ENCODE measurements at regions not wholly inside any gene's neighbourhood (a gene's known extent, or its start where the extent isn't known, plus 50 kb on each side); places are given as distances from the start of the nearest gene placed in this dataset.

- TF ChIP-seq E2F1 (CRISPR knock-in tag; IDR thresholded peaks at IDR 0.05) (no peak), ATF2 (CRISPR knock-in tag; IDR thresholded peaks at IDR 0.05) (no peak), ZMIZ1 (IDR thresholded peaks at IDR 0.05; ENCODE audit: low read depth in 2 of 2, low read length in 2 of 2) (no peak), NBN (IDR thresholded peaks at IDR 0.05; ENCODE audit: low read depth) (no peak), CTCF (IDR thresholded peaks at IDR 0.05 in 2 of 3, conservative IDR thresholded peaks at IDR 0.05 in 1 of 3; ENCODE audit: insufficient read depth in 2 of 3, low read depth in 1 of 3, low read length in 3 of 3) (no peak), ZNF408 (CRISPR knock-in tag; IDR thresholded peaks at IDR 0.05; ENCODE audit: low read depth) (no peak), ZNF707 (CRISPR knock-in tag; conservative IDR thresholded peaks at IDR 0.05) (no peak)
Measured at GRCh38 chr1:198416296-198416695, 124.2 kb downstream of the ATP6V1G3 start.
